AG04450 (cell line): ENCODE measurements at regions not wholly inside any gene's neighbourhood (a gene's known extent, or its start where the extent isn't known, plus 50 kb on each side); places are given as distances from the start of the nearest gene placed in this dataset.

Experiments
- CTCF ChIA-PET: fragments of 300-600, 350-600 bp; formaldehyde crosslinking; extraction: SDS; loops from one replicate; lab custom pipeline; 2022; ENCODE audit warnings: antibody characterized with exemption, inconsistent platforms; lab: Charles Lee
- POLR2A ChIA-PET: fragments of 350-600 bp; formaldehyde crosslinking; extraction: SDS; loops from one replicate; lab custom pipeline; 2021; ENCODE audit warnings: antibody characterized with exemption, inconsistent platforms; lab: Yijun Ruan, JAX
- DNase-seq: peaks from one replicate; pipeline ENCODE4 v3.0.0-alpha.2; 2011; ENCODE audit warnings: low read depth, low spot score
- H3K27ac ChIP-seq: one replicate; pipeline ENCODE4 v1.5.1; 2012; ENCODE audit warnings: low read depth, low read length, control low read depth
- H3K27me3 ChIP-seq: one replicate; pipeline ENCODE4 v1.6.0; 2012; ENCODE audit warnings: low read length; ENCODE audit not compliant: control insufficient read depth, insufficient read depth
- H3K4me3 ChIP-seq: 2 replicates; pipeline ENCODE4 v1.5.1; 2011; ENCODE audit warnings: mild to moderate bottlenecking, low read depth, low read length, control low read depth
- H3K9me3 ChIP-seq: 2 replicates; pipeline ENCODE4 v1.5.1; 2012; ENCODE audit warnings: low read length; ENCODE audit not compliant: control insufficient read depth, insufficient read depth
- TF ChIP-seq, protein P1 (sequence below): IDR thresholded peaks from 2 replicates; pipeline ENCODE4 v1.5.1; 2011; ENCODE audit warnings: low read depth, low read length, control low read depth, inconsistent platforms

DNA sequence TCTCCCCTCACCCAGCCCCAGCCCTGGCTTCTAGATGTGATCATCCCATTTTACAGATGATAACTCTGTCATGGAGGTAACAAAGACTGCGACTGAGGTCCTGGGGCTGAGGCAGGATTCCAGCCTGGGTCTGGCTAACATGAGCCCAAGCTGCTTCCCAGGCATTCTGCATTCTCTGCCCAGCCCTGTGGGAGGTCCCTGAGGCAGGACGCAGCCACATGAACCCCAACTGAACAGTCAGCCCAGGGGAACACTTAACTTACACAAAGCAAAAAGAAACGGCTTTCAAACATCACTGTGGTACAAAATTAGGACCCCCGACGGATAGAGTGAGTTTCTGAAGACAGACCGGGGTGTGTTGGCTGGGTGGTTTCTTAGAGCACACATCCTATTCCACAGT lies 135.3 kb downstream of the ACKR3 start:
- TF ChIP-seq, protein P1, sequence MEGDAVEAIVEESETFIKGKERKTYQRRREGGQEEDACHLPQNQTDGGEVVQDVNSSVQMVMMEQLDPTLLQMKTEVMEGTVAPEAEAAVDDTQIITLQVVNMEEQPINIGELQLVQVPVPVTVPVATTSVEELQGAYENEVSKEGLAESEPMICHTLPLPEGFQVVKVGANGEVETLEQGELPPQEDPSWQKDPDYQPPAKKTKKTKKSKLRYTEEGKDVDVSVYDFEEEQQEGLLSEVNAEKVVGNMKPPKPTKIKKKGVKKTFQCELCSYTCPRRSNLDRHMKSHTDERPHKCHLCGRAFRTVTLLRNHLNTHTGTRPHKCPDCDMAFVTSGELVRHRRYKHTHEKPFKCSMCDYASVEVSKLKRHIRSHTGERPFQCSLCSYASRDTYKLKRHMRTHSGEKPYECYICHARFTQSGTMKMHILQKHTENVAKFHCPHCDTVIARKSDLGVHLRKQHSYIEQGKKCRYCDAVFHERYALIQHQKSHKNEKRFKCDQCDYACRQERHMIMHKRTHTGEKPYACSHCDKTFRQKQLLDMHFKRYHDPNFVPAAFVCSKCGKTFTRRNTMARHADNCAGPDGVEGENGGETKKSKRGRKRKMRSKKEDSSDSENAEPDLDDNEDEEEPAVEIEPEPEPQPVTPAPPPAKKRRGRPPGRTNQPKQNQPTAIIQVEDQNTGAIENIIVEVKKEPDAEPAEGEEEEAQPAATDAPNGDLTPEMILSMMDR = no peak
- H3K27ac ChIP-seq = no peak overlapping the region
- peaks cover 4% of the 10 kb centered on the region; the same call in 1 of the 2 replicates for H3K9me3 ChIP-seq
- ChIA-PET POLR2A (no interaction called here), CTCF (no interaction called here)
- DNase-seq = no peak
- H3K27me3 ChIP-seq = peaks cover 4% of the 10 kb centered on the region
- no peak overlapping the region for H3K4me3 ChIP-seq

DNA sequence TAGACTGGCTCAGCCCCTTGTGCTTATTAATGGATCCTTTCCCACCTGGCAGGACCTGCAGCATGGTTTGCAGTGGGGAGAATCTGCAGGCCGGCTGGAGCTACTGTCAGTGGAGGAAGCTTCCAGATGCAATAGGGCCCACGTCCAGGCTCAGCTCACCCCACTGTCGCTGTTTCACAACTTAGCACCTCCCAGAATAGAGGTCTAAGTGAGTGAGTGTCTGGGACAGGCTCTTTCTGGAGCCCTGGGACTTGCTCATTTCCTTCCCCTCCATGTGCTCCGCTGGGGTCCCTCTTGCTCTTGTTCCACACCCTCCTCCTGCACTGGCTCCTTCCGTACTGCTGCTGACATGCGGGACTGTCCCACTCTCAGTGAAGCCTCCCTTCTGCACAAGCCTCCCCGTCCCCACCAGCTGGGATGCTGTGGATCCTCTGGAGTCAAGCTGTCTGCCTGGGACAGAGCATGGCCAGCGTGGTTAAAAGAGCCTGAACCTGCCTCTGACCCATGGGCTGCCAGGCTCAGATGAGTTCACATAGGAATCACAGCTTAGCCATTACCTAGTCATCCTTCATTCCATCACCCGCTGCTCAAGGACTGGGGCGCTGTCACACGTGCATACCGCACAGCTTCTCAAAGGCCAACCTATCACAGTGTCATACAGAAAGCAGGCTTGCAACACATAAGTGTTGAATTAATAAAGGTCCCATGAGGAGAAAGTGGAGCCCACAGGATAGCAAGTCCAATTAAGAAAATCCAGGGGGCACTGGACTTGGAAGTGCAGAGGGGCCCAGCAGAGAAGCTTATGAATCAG lies 135.9 kb downstream of the ACKR3 start:
- Histone ChIP-seq H3K27me3 (peaks cover 4% of the 10 kb centered on the region), H3K9me3 (peaks cover 4% of the 10 kb centered on the region; the same call in 1 of the 2 replicates), H3K4me3 (no peak overlapping the region), H3K27ac (no peak overlapping the region)
- ChIA-PET POLR2A (no interaction called here), CTCF (no interaction called here)
- TF ChIP-seq, protein P1 = no peak
- no peak for DNase-seq

DNA sequence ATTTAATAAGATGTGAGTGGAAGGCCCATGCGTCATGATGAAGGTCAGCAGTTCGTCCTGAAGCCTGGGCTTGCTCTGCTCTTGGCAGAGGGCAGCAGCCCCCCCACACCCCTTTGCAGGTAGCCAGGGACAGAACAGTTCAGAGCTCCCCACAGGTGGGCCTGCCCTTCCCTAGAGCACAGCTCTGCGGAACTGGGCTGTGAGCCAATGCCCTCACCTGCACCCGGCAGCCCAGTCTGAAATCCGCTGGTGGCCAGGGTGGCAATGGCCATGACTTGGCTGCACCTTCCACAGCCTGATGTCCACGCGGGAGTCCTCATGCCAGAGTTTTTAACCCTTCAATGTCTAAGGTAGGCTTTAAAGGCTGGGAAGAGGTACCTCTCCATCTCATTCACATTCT lies 136.7 kb downstream of the ACKR3 start:
- no peak overlapping the region for H3K4me3 ChIP-seq
- TF ChIP-seq, protein P1 = no peak
- H3K27ac ChIP-seq = no peak overlapping the region
- CTCF ChIA-PET = no interaction called here
- POLR2A ChIA-PET = no interaction called here
- peaks cover 4% of the 10 kb centered on the region for H3K27me3 ChIP-seq
- peaks cover 4% of the 10 kb centered on the region; the same call in 1 of the 2 replicates for H3K9me3 ChIP-seq
- no peak for DNase-seq

- peaks cover 4% of the 10 kb centered on the region for H3K27me3 ChIP-seq
- no peak overlapping the region for H3K4me3 ChIP-seq
- TF ChIP-seq, protein P1 = no peak
- H3K27ac ChIP-seq = no peak overlapping the region
- ChIA-PET POLR2A (no interaction called here), CTCF (no interaction called here)
- DNase-seq = no peak
- H3K9me3 ChIP-seq = peaks cover 4% of the 10 kb centered on the region; the same call in 1 of the 2 replicates
Measured at GRCh38 chr2:236706803-236707202, 137.2 kb downstream of the ACKR3 start.

GRCh38 chr2:236711440-236711839 lies 141.8 kb downstream of the ACKR3 start:
- TF ChIP-seq, protein P1 = no peak
- POLR2A ChIA-PET = no interaction called here
- peaks cover 14% of the 10 kb centered on the region for H3K27me3 ChIP-seq
- no peak overlapping the region for H3K4me3 ChIP-seq
- H3K27ac ChIP-seq = no peak overlapping the region
- peaks cover under 1% of the 10 kb centered on the region; the same call in 1 of the 2 replicates for H3K9me3 ChIP-seq
- DNase-seq = no peak
- CTCF ChIA-PET = no interaction called here
